Right atrium auricular region (tissue), 2 donors: ENCODE measurements at regions not wholly inside any gene's neighbourhood (a gene's known extent, or its start where the extent isn't known, plus 50 kb on each side); places are given as distances from the start of the nearest gene placed in this dataset.

Experiments
- DNase-seq: peaks from one replicate; pipeline ENCODE4 v3.0.0-alpha.2; 2019; ENCODE audit warnings: low spot score
- H3K27ac ChIP-seq, 2 donors: fragments of 200-600 bp; sonication (generic); 1 replicate in 1 of 2; 2 replicates in 1 of 2; pipeline ENCODE4 v1.5.1; 2016 to 2019
- H3K27me3 ChIP-seq, 2 donors: fragments of 200-600 bp; sonication (generic); one replicate each; pipeline versions ENCODE4 v1.5.1 to v1.6.0; 2017 to 2019
- H3K36me3 ChIP-seq: fragments of 200-600 bp; sonication (generic); one replicate; pipeline ENCODE4 v1.5.1; 2016
- H3K4me1 ChIP-seq, 2 donors: fragments of 200-600 bp; sonication (generic); one replicate each; pipeline versions ENCODE4 v1.5.1 to v1.6.0; 2017 to 2019
- H3K4me3 ChIP-seq, 2 donors: fragments of 200-600 bp; sonication (generic); 1 replicate in 1 of 2; 2 replicates in 1 of 2; pipeline ENCODE4 v1.5.1; 2017 to 2019; ENCODE audit warnings: mild to moderate bottlenecking in 1 of 2, moderate library complexity in 1 of 2
- H3K9me3 ChIP-seq, 2 donors: fragments of 200-600 bp; sonication (generic); one replicate each; pipeline ENCODE4 v1.5.1; 2019
- TF ChIP-seq, protein P1 (sequence below), 2 donors: fragments of 200-600 bp; sonication (generic); IDR thresholded peaks; one replicate each; pipeline ENCODE4 v1.5.1; 2019; ENCODE audit warnings: antibody characterized with exemption in 2 of 2

DNA sequence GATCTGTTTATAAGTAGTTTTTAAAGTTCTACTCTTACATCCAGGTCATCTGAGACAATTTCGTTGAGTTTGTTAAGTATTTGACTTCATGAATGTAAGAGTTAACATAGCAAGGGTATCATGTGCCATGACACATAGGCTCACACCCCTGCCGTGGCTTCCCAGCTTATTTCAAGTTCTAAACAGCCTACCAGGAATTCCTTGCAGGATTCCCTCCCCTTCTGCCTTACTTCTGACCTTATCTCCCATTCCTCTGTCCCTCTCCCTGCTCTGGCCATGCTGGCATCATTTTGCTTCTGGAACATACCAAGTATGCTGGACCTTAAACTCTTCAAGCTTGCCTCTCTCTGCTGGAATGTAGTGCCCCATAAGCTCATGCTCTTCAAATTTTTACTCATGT is 369.9 kb upstream of the PCDH7 start:
- H3K9me3 ChIP-seq = no peaks in the 10 kb centered on the region
- H3K27me3 ChIP-seq = no peaks in the 10 kb centered on the region
- no peak overlapping the region for H3K4me3 ChIP-seq
- no peak for DNase-seq
- H3K4me1 ChIP-seq = no peaks in the 10 kb centered on the region
- no peaks in the 10 kb centered on the region for H3K36me3 ChIP-seq
- TF ChIP-seq, protein P1, sequence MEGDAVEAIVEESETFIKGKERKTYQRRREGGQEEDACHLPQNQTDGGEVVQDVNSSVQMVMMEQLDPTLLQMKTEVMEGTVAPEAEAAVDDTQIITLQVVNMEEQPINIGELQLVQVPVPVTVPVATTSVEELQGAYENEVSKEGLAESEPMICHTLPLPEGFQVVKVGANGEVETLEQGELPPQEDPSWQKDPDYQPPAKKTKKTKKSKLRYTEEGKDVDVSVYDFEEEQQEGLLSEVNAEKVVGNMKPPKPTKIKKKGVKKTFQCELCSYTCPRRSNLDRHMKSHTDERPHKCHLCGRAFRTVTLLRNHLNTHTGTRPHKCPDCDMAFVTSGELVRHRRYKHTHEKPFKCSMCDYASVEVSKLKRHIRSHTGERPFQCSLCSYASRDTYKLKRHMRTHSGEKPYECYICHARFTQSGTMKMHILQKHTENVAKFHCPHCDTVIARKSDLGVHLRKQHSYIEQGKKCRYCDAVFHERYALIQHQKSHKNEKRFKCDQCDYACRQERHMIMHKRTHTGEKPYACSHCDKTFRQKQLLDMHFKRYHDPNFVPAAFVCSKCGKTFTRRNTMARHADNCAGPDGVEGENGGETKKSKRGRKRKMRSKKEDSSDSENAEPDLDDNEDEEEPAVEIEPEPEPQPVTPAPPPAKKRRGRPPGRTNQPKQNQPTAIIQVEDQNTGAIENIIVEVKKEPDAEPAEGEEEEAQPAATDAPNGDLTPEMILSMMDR (IDR thresholded peaks at IDR 0.05) = no peak
- H3K27ac ChIP-seq = no peak overlapping the region

DNA sequence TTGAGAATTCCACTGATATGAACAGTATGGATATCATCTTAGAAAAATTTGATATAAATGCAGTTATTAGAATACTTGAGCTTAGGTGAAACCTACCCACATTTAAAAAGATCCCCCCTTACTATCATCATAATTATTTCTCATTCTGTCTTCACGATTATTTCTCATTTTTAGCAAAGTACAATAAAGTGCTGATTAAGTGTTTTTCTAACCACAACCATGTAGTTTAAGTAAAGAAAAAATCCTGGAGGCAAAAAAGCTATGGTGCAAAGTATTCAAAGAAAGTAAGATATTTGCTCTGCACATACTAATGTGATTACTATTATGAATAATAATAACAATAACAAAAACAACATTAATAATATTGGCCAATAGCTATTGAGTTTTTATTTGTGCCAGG is 365.6 kb upstream of the PCDH7 start:
- H3K4me3 ChIP-seq = no peak overlapping the region
- no peak for DNase-seq
- H3K9me3 ChIP-seq = peaks cover 0 to 6% of the 10 kb centered on the region in 2 donors
- no peaks in the 10 kb centered on the region for H3K27me3 ChIP-seq
- H3K4me1 ChIP-seq = no peaks in the 10 kb centered on the region
- H3K36me3 ChIP-seq = no peaks in the 10 kb centered on the region
- H3K27ac ChIP-seq = no peak overlapping the region
- TF ChIP-seq, protein P1 (IDR thresholded peaks at IDR 0.05) = no peak

DNA sequence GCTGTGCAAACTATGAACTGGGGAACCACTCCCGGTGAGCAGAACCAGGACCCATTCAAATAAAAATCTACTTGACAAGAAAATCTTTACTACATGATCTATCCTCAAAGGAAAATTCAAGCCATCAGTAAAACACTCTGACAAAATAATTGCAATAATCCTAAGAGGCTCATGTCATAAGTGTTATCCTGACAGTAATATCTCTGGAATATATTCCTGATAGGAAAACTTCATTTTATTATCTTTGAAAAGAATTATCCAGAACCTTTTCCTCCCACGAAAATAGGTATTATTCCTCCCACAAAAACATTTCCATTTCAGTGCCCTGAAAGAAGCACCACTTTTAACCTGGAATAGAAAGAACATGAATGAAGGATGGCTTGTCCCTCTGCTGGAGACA is 357.7 kb upstream of the PCDH7 start:
- Histone ChIP-seq H3K27ac (no peak overlapping the region), H3K9me3 (no peaks in the 10 kb centered on the region), H3K4me3 (no peak overlapping the region), H3K4me1 (no peaks in the 10 kb centered on the region), H3K27me3 (no peaks in the 10 kb centered on the region), H3K36me3 (no peaks in the 10 kb centered on the region)
- TF ChIP-seq, protein P1 (IDR thresholded peaks at IDR 0.05) = no peak
- no peak for DNase-seq

DNA sequence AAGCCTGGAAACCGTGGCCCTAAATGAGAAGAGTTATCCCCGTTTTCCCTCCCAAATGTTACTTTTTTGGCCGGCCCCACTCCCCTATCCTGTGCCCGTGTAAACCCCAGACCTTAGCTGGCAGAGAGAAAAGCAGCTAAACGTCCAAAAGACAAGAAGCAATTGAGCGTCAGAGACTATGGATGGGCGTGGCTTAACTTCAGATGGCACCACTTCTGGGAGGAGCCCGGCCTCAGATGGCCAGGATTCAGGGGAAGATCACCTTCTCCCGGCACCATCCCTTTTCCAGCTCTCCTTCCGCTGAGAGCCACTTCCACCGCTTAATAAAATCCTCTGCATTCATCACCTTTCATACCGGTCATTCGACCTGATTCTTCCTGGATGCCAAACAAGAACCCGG is 350.1 kb upstream of the PCDH7 start:
- Histone ChIP-seq H3K9me3 (no peaks in the 10 kb centered on the region), H3K27ac (no peak overlapping the region), H3K36me3 (no peaks in the 10 kb centered on the region), H3K27me3 (no peaks in the 10 kb centered on the region), H3K4me3 (no peak overlapping the region), H3K4me1 (no peaks in the 10 kb centered on the region)
- no peak for DNase-seq
- TF ChIP-seq, protein P1 (IDR thresholded peaks at IDR 0.05) = no peak

DNA sequence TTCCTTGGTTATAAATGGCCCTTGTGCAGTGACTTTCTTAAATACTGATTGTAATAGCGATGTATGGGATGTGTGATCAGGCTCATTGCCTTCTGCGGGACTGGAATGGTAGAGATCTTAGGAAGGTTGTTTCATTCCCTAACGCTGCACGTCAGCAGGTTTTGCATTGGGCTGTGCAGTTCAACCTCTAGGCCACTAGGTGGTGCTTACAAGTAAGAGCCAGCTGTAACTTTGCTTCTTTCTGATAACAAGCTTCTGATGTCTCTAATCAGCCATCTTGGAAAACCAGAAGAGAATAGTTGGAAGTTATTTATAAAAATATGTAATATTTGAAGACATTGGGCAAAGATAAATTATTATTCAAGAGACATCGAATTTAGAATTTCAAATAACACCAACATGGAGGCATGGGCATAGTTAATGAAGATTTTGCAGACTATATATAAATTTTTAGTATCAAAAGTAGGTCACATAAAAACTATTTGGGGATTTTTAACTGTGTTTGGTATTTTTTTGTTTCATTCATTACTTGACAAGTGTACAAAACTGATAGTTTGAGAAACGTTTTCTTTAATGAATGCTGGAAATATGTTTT is 339.7 kb upstream of the PCDH7 start:
- Histone ChIP-seq H3K4me1 (no peaks in the 10 kb centered on the region), H3K4me3 (no peak overlapping the region), H3K9me3 (no peaks in the 10 kb centered on the region), H3K36me3 (no peaks in the 10 kb centered on the region), H3K27me3 (no peaks in the 10 kb centered on the region), H3K27ac (no peak overlapping the region)
- DNase-seq = no peak
- TF ChIP-seq, protein P1 (IDR thresholded peaks at IDR 0.05) = peak; percentile 16 to 59

DNA sequence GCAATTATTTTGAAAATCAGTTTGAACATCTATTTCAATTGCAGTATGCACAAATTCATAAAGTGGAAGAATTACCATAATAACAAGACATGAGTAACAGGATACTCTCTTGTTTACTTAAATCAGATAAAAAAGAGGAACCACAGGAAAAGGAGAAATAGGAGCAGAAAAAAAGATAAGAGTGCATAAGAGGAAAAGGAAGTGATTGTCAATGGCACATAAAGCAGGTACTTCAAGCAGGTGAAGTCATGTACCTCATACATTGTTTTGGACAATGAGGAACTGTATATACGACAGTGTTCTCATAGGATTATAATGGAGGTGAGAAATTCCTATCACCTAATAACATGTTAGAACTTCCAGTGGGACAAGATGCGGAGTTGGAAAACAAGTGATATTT is 334.5 kb upstream of the PCDH7 start:
- DNase-seq = no peak
- Histone ChIP-seq H3K9me3 (no peaks in the 10 kb centered on the region), H3K36me3 (no peaks in the 10 kb centered on the region), H3K4me3 (no peak overlapping the region), H3K4me1 (no peaks in the 10 kb centered on the region), H3K27ac (no peak overlapping the region), H3K27me3 (no peaks in the 10 kb centered on the region)
- TF ChIP-seq, protein P1 (IDR thresholded peaks at IDR 0.05) = no peak
